SK-N-SH (cell line): ENCODE measurements at regions not wholly inside any gene's neighbourhood (a gene's known extent, or its start where the extent isn't known, plus 50 kb on each side); places are given as distances from the start of the nearest gene placed in this dataset.

Experiments
- CHD2 ChIP-seq: fragments of 150-350 bp; IDR thresholded peaks from 2 replicates; pipeline ENCODE4 v1.6.1; 2018; ENCODE audit warnings: low read length; ENCODE audit not compliant: partially characterized antibody
- CTCF ChIP-seq: fragments of 200-600 bp; sonication (generic); IDR thresholded peaks from 2 replicates; pipeline ENCODE4 v1.6.1; 2017; ENCODE audit warnings: antibody characterized with exemption, mild to moderate bottlenecking, moderate library complexity
- EP300 ChIP-seq, 2 experiments: IDR thresholded peaks; 2 replicates each; pipeline versions ENCODE4 v1.4.0 to v1.6.1; 2012; ENCODE audit warnings: borderline replicate concordance in 1 of 2, low read depth in 1 of 2, low read length in 1 of 2
- EZH2phosphoT487 ChIP-seq: fragments of 200-600 bp; sonication (generic); IDR thresholded peaks from 2 replicates; pipeline ENCODE4 v1.6.1; 2017; ENCODE audit warnings: low read depth, mixed run types, mild to moderate bottlenecking, antibody characterized with exemption, moderate library complexity, borderline replicate concordance
- FOXM1 ChIP-seq: IDR thresholded peaks from 2 replicates; pipeline ENCODE4 v1.4.0; 2012; ENCODE audit warnings: low read depth, mild to moderate bottlenecking
- GABPA ChIP-seq: IDR thresholded peaks from 2 replicates; pipeline ENCODE4 v1.4.0; 2012; ENCODE audit warnings: low read depth, mild to moderate bottlenecking
- NFIC ChIP-seq: IDR thresholded peaks from 2 replicates; pipeline ENCODE4 v1.4.0; 2012; ENCODE audit warnings: borderline replicate concordance
- NRF1 ChIP-seq: IDR thresholded peaks from 2 replicates; pipeline ENCODE4 v1.6.1; 2012; ENCODE audit warnings: low read depth, mild to moderate bottlenecking, low read length
- REST ChIP-seq: IDR thresholded peaks from 2 replicates; pipeline ENCODE4 v1.6.1; 2012; ENCODE audit warnings: mild to moderate bottlenecking, low read depth, low read length, moderate library complexity
- TAF1 ChIP-seq: IDR thresholded peaks from 2 replicates; pipeline ENCODE4 v1.6.1; 2012; ENCODE audit warnings: low read depth, mild to moderate bottlenecking, low read length, moderate library complexity, borderline replicate concordance
- TEAD4 ChIP-seq: IDR thresholded peaks from 2 replicates; pipeline ENCODE4 v1.4.0; 2012; ENCODE audit warnings: mild to moderate bottlenecking, borderline replicate concordance; ENCODE audit not compliant: insufficient read depth
- TF ChIP-seq, protein P1 (sequence below): IDR thresholded peaks from 2 replicates; pipeline ENCODE4; 2012
- TF ChIP-seq, protein P2 (sequence below): IDR thresholded peaks from 2 replicates; pipeline ENCODE4 v1.4.0; 2012; ENCODE audit warnings: low read depth, borderline replicate concordance
- TF ChIP-seq, protein P3 (sequence below): IDR thresholded peaks from 2 replicates; pipeline ENCODE4 v1.4.0; 2012; ENCODE audit warnings: low read depth, borderline replicate concordance

DNA sequence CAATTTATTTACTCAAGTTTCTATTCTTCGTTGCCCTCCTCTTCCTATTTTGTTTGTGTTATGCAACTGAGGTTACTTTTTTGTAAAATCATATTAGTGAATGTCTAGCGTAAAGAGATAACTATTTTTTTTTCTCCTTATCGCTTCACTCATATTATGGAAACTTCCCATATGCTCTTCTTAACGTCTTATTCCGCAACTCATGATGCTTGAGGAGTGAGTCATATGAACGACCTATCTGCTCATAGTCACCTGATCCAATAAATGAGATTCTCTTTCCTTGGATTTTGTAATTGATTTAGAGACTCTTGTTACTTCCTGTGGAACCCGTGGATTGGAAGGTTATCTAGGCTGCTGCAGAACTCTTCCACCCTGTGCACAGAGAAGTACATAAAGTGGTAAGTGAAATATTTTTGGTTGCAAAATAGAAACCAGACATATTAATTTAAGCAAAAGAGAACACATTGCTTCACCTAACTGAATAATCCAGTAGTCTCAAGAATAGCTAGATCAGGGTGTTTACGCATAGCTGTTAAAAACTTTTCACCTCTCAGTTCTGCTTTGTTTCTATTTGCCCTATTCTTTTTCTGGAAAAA, 719.3 kb upstream of the SGO1 start:
- no peak for TF ChIP-seq TEAD4
- TF ChIP-seq, protein P1, sequence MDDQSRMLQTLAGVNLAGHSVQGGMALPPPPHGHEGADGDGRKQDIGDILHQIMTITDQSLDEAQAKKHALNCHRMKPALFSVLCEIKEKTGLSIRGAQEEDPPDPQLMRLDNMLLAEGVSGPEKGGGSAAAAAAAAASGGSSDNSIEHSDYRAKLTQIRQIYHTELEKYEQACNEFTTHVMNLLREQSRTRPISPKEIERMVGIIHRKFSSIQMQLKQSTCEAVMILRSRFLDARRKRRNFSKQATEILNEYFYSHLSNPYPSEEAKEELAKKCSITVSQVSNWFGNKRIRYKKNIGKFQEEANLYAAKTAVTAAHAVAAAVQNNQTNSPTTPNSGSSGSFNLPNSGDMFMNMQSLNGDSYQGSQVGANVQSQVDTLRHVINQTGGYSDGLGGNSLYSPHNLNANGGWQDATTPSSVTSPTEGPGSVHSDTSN: no peak
- no peak for TF ChIP-seq REST
- TF ChIP-seq EZH2phosphoT487: no peak
- TF ChIP-seq FOXM1: no peak
- TF ChIP-seq CTCF: no peak
- no peak for TF ChIP-seq NFIC
- no peak for TF ChIP-seq GABPA
- TF ChIP-seq, protein P2, sequence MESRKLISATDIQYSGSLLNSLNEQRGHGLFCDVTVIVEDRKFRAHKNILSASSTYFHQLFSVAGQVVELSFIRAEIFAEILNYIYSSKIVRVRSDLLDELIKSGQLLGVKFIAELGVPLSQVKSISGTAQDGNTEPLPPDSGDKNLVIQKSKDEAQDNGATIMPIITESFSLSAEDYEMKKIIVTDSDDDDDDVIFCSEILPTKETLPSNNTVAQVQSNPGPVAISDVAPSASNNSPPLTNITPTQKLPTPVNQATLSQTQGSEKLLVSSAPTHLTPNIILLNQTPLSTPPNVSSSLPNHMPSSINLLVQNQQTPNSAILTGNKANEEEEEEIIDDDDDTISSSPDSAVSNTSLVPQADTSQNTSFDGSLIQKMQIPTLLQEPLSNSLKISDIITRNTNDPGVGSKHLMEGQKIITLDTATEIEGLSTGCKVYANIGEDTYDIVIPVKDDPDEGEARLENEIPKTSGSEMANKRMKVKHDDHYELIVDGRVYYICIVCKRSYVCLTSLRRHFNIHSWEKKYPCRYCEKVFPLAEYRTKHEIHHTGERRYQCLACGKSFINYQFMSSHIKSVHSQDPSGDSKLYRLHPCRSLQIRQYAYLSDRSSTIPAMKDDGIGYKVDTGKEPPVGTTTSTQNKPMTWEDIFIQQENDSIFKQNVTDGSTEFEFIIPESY: no peak
- TF ChIP-seq CHD2: no peak
- TF ChIP-seq, protein P3, sequence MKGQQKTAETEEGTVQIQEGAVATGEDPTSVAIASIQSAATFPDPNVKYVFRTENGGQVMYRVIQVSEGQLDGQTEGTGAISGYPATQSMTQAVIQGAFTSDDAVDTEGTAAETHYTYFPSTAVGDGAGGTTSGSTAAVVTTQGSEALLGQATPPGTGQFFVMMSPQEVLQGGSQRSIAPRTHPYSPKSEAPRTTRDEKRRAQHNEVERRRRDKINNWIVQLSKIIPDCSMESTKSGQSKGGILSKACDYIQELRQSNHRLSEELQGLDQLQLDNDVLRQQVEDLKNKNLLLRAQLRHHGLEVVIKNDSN: no peak
- TF ChIP-seq NRF1: no peak
- TF ChIP-seq EP300 (IDR thresholded peaks at IDR 0.05; ENCODE audit: borderline replicate concordance in 1 of 2, low read depth in 1 of 2, low read length in 1 of 2): no peak
- no peak for TF ChIP-seq TAF1
